RWPE1 (cell line): ENCODE measurements at regions not wholly inside any gene's neighbourhood (a gene's known extent, or its start where the extent isn't known, plus 50 kb on each side); places are given as distances from the start of the nearest gene placed in this dataset.
"Not testable (repeated sequence)": the region's sequence is repeated elsewhere in the genome, so short reads cannot be mapped to it uniquely, and the experiment has no call there.

ENCODE experiments used
- CTCF ChIA-PET: fragments of 350-600 bp; sonication (Branson Sonifier 250); formaldehyde crosslinking; extraction: SDS; loops from one replicate; lab custom pipeline; 2021; lab: Yijun Ruan, JAX
- POLR2A ChIA-PET: fragments of 400-600 bp; formaldehyde crosslinking; extraction: SDS; loops from one replicate; lab custom pipeline; 2020; ENCODE audit warnings: antibody characterized with exemption; ENCODE audit not compliant: low non-redundant PET; lab: Yijun Ruan, JAX
- DNase-seq: peaks from one replicate; pipeline ENCODE4 v3.0.0; 2012; ENCODE audit warnings: low spot score
- H3K27ac ChIP-seq: fragments of 450-650 bp; 2 replicates; pipeline ENCODE4 v1.5.1; 2017

DNA sequence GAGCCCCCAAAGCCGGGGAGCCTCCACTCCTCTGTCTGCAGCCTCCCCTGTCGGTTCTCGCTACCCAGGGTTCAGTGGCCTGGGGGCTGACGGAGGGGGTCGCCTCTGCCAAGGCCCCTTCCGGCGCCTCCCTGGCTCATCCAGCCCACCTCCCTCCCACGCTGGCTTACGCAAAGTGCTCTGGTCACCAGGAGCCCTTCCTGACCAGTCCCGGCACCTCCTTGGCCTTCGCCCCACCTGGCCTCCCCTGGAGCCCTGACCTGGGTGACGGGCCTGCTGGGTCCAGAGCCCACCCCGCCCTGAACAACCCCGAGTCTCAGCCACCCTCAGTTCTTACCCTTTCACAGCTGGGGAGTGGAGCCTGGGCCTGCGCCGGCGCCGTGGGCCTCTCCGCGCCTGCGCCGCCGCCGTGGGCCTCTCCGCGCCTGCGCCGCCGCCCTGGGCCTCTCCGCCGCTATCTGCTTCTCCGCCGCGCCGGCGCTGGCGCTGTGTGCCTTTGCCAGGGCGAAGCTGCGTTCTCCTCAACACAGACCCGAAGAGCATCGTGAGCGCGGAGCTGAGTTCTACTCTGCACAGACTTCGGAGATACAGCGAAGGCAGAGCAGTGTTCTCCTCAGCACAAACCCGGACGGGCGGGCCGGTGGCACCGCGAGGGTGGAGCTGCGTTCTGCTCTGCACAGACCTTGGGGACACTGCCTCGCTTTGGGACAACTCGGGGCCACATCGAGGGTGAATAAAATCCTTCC lies 247.6 kb downstream of the TP53TG3F start:
- CTCF ChIA-PET, DNase-seq, H3K27ac ChIP-seq, POLR2A ChIA-PET: not testable (repeated sequence)

DNA sequence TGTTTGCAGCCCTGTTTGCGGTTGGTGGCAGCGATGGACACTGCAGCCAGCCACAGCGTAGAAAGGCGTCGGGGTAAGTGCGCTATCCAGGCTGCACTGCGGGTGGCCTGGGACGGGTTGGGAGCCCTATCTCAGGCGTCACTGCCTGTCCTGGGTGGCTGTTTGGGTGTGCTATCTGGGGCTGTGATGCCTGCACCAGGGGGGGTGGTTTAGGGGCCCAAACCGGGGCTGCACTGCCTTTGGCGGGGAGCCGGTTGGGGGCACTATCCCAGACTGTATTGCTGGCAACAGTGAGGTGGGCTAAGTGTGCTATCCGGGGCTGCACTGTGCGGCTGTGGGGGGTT lies 248.2 kb downstream of the TP53TG3F start:
- DNase-seq, CTCF ChIA-PET, POLR2A ChIA-PET, H3K27ac ChIP-seq: not testable (repeated sequence)

DNA sequence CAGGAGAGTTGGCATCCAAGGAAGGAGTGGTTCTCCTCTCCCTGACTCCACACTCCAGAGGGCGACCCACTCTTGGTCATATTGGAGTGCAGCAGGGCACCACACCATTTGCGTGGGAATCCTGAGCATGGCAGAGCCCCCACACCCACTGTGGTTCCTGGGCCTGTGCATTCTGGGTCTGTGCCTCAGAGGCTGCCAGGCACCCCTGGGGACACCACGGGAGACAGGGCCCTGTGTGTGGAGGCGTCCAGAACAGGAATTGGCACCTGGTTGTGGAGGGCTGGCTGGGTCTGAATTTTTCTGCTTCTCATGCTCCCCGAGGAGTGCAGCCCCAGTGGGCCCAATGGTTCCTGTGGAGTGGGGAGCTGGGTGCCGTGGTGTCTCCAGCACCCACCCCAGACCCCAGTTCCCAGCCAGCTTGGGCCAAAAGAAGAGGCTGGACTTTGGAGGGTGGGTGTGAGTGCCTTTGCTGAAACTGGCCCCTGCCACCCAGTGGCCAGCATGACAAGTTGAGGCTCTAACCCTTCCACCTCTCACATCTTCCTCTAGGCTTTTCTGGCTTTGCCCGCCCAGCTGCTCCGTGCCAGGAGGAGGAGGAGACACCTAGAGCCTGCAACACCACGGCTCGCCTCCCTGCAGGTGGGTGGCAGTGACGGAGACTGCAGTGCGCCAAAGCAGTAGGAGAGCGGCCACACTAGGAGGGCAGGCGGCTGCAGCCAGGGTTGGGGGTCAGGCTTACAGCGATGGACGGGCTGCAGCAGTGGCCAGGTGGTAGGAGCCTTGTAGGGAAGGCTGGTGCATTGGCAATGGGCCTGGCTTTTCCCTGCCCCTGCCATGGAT lies 250.7 kb downstream of the TP53TG3F start:
- DNase-seq, POLR2A ChIA-PET, H3K27ac ChIP-seq: not testable (repeated sequence)
- CTCF ChIA-PET: interaction anchor here (0.6 kb wide), 1 partner anchor 16 kb away, joined by 3 read pairs; no protein-coding TSS in a partner anchor

DNA sequence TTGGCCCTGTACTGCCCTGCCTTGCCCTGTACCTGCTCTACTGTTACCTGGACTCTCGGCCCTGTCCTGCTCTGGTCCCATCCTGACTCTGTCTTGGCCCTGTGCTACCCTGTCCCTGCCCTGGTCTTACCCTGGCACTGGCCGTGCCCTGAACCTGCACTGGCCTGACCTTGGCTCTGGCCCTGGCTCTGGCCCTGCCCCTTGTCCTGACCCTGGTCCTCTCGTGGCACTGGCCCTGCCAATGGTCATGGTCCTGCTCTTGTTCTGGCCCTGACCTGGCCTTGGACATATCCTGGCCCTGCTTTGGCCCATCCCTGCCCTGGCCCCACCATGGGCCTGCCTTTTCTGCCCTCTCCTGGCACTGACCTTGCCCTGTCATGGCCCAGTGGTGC lies 251.3 kb downstream of the TP53TG3F start:
- DNase-seq, POLR2A ChIA-PET, H3K27ac ChIP-seq: not testable (repeated sequence)
- CTCF ChIA-PET: interaction anchor here (0.6 kb wide), 1 partner anchor 15 kb away, joined by 3 read pairs; no protein-coding TSS in a partner anchor

DNA sequence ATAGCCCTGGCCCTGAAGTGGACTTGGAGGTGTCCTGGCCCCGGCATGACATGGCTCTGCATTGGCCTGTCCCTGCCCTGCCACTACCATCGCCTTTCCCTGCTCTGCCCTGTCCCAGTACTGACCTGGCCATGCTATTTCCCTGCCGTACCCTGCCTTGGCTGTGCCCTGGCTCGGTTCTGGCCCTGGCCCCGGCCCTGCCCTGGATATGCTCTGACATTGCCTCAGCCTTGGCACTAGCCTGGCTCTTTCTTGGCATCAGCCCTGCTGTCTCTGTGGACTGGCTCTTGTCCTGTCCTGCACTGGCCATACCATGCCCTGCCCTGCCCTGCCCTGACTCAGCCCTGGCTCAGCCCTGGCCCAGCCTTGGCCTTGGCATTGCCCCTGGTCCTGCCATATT lies 252.2 kb downstream of the TP53TG3F start:
- POLR2A ChIA-PET, H3K27ac ChIP-seq, CTCF ChIA-PET, DNase-seq: not testable (repeated sequence)

DNA sequence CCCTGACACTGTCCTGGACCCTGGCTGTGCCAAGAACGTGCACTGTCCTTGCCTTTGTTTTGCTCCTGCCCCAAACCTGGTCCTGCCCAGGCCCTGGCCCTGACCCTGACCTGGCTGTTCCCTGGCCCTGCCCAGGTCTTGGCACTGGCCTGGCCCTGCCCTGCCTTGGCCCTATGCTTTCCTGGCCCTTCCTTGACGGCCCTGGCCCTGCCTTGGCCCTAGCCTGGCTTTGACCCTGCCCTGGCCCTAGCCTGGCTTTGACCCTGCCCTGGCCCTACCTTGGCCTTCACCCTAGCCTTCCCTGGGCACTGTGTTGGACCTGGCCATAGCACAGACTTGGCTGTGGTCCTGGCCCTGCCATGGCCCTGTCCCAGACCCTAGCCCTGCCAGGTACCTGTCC lies 252.9 kb downstream of the TP53TG3F start:
- CTCF ChIA-PET, POLR2A ChIA-PET, DNase-seq, H3K27ac ChIP-seq: not testable (repeated sequence)

DNA sequence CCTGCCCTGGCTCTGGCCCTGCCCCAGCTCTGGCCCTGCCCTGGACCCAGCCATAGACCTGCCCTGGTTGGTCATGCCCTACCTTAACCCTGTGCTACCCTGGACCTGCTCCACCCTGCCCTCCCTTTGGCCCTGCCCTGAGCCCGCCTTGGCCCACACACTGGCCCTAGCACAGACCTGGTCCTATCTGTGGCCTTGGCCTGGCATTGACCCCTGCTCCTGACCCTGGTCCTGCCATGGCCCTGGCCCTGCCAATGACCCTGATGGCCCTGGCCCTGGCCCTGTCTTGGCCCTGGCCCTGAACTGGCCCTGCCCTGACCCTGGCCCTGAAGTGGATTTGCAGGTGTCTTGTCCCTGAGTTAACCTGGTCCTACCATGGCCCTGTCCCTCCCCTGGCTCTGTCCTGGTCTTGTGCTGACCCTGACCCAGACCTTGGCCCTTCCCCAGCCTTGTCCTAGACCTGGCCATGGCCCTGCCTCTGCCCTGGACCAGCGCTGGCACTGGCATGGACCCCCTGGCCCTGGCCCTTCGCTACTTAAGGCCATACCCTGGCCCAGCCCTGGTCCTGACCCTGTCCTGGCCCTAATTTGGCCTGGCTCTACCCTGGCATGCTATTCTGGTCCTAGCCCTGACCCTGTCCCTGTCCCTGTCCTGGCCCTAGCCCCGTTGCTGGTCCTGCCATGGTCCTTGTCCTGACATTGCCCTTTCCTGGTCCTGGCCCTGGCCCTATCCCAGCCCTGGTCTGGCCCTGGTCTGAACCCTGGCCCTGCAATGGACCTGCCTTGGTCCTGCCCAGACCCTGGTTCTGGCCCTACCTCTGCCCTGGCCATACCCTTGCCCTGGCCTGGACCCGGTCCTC lies 253.7 kb downstream of the TP53TG3F start:
- DNase-seq, CTCF ChIA-PET, POLR2A ChIA-PET, H3K27ac ChIP-seq: not testable (repeated sequence)

DNA sequence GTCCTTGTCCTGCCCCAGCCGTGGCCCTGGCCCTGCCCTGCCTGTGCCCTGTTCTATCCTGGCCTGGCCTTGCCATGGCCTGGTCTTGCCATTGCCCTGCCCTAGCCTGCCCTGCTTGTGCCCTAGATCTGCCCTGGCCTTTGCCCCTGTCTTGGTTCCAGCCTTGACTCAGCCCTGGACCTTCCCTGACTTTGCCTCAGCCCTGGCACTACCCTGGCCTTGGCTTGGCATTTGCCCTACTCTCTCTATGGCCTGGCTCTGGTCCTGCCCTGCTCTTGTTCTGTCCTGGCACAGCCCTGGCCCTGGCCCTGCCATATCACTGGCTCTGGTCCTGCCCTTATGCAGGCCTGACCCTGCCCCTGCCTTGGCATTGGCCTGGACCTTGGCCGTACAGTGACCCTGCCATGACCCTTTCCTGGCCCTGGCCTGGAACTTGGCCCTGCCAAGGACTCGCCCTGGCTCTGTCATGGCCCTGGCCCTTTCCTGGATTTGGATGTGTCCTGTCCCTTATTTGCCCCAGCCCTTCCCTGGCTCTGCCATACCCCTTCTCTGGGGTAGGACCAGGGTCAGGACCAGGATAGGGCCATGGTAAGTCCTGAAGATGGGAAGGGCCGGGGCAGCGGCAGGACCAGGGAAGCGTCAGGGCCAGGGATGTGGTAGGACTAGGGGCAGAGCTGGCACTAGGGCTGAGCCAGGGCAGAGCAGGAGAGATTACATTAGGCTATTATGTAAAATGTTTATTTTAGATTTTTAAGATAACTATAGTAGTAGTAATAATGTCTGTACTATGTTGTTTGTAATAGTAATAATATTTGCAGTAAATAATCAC lies 254.5 kb downstream of the TP53TG3F start:
- POLR2A ChIA-PET, H3K27ac ChIP-seq, CTCF ChIA-PET, DNase-seq: not testable (repeated sequence)

DNA sequence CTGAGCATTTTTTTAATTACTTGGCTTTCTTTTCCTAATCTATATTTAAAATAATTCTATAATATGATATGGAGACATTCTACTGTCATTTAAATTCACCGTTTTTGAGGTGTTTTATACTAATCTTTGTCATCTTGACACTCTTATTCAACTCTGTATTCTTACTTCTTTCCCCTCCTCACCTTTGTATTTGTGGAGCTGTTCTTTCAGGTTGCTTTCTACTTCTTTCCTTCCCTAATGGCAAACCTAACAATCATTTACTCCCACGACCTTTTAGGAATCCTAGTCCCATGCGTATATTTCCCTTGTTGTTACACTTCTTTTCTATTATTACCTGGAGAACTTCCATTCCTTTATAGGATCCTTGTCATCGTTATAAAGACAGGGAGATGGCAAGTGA lies 271.8 kb downstream of the TP53TG3F start:
- H3K27ac ChIP-seq, CTCF ChIA-PET, POLR2A ChIA-PET, DNase-seq: not testable (repeated sequence)

DNA sequence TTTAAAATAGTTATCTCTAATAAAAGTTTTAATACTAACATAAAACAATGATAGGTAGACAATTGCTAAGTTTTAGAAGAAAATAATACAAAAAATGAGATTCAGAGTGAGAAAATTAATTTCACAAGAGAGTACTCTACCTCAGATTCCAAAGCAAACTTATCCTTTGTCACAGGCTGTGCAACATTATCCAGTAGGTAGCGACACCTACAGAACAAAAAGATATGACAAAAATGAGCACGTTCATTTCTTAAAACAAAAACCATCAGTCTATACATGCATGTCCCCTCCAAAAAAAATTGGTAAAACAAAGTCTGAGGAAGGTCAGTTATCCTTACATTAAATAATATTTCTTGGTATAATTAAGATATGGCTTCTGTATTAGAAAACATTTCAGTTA lies 275.2 kb downstream of the TP53TG3F start:
- POLR2A ChIA-PET, CTCF ChIA-PET, DNase-seq, H3K27ac ChIP-seq: not testable (repeated sequence)

DNA sequence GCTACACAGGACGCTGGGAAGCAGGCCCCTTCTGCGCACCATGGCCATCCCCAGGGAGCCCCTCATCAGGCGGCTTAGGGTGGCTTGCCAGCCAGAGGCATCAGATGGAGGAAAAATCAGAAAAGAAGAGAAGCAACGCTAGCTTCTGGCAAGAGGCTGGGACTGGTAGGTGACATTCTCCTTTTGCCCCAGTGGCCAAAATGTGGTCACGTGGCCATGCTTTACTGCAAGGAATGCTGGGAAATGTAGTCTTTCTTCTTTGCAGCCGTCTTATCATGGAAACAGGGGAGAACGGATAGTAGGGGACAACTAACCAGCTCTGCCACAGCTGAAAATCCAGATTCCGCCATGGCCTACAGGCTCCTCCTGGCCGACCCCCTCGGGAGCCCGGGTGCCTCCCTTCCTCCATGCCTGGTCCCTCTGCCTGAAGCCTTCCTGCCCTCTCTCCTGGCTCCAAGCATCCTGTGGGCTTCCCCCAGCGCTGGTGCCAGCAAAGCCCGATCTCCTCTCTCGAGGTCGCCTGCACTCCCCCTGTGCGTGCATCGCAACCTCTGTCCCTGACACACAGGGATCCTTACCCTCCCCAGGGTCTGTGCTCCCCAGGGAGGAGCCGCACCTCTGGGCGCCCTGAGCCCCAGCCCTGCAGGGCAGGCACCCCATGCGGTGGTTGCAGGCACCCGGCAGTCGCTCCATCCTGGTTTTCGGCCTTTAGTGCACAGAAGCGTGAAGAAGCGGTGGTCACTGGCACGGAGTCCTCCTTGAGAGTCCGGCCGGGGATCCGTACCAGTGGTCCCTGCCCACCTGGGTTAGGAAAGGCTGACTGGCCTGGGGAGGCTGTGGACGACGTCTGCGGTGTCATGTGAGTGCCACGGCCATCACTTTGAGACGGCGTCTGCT lies 307.7 kb downstream of the TP53TG3F start:
- POLR2A ChIA-PET, CTCF ChIA-PET, H3K27ac ChIP-seq, DNase-seq: not testable (repeated sequence)

DNA sequence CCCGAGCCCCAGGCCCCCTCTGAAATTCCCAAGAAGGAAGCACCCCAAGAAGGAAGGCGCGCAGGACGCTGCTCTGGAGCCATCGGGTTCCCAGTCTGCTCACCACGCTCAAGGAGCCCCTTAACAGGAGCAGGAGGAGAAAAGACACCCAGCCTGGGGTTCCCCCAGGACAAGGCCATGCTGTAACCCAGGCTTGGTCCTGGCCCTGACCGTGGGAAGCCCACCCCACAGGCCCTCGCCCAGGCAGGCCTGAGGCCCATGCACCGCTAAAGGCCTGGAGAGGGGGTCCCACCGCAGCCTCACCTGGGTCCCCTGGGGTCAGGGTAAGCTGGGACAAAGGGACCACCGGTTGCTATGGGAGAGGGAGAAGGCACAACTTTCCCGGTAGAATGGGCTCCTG lies 309.3 kb downstream of the TP53TG3F start:
- POLR2A ChIA-PET, DNase-seq, H3K27ac ChIP-seq: not testable (repeated sequence)
- CTCF ChIA-PET: interaction anchor here (0.5 kb wide), 1 partner anchor 41 kb away, joined by 3 read pairs; no protein-coding TSS in a partner anchor

DNA sequence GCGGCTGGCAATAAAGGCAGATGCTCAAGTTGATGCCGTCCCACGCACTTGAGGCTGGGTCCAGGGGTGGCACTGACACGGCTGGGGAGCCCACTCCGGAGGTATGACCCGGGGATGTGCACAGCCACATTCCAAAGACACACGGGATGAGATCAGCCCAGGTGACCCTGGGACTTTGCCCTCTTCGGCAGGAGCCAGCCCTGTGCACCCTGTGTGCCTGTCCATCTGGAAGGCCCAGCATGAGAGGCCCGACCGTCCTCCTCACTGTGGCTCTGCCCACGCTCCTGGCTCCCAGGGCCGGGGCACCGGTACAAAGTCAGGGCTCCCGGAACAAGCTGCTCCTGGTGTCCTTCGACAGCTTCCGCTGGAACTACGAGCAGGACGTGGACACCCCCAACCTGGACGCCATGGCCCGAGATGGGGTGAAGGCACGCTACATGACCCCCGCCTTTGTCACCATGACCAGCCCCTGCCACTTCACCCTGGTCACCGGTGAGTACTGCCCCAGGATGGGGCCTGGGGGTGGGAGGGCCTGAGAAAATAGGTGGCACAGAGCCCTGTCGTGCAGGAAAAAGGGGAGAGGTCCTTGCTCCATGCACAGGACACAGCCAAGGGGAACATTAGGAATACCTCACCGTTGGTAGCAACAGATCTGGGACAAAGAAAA lies 309.9 kb downstream of the TP53TG3F start:
- DNase-seq, POLR2A ChIA-PET, H3K27ac ChIP-seq, CTCF ChIA-PET: not testable (repeated sequence)

DNA sequence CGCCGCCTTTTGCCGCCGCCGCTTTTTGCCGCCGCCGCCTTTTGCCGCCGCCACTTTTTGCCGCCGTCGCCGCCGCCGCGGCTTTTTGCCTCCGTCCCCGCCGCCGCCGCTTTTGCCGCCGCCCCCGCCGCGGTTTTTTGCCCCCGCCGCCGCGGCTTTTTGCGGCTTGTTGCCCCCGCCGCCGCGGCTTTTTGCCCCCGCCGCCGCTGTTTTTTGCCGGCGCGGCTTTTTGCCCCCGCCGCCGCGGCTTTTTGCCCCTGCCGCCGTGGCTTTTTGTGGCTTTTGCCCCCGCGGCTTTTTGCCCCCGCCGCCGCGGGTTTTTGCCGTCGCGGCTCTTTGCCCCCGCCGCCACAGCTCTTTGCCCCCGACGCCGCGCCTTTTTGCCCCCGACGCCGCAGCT lies 311.1 kb downstream of the TP53TG3F start:
- H3K27ac ChIP-seq, POLR2A ChIA-PET, DNase-seq, CTCF ChIA-PET: not testable (repeated sequence)

DNA sequence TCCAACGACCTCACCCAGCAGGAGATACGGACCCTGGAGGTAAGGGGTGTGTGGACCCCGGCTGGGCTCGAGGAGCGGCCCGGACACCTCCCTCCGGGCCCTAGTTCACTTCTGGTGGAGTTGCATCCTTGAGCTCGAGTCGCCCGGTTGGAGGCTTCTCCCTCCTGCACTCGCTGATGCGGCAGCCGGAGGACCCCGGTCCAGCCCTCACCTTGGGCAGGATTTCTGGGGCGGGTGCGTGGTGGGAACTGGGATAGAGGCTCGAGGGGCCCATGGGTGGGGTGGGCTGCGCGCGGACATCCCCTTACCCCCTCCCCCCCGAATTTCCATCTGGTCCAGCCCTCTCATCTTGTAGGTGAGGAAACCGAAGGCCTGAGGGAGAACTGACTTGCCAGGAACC lies 311.8 kb downstream of the TP53TG3F start:
- DNase-seq, POLR2A ChIA-PET, CTCF ChIA-PET, H3K27ac ChIP-seq: not testable (repeated sequence)
